HG03354 (cell line): ENCODE measurements at regions not wholly inside any gene's neighbourhood (a gene's known extent, or its start where the extent isn't known, plus 50 kb on each side); places are given as distances from the start of the nearest gene placed in this dataset.
"Not testable (repeated sequence)": the region's sequence is repeated elsewhere in the genome, so short reads cannot be mapped to it uniquely, and the experiment has no call there.

ENCODE experiments used
- ATAC-seq: cut with Tn5 transposase; IDR thresholded peaks from one replicate; pipeline ENCODE4 v1.9.1; 2021; ENCODE audit warnings: mild to moderate bottlenecking; ENCODE audit not compliant: unreplicated experiment, poor library complexity, severe bottlenecking

- ATAC-seq, result not testable (repeated sequence)
Measured at GRCh38 chr16:88224131-88224898, 158.4 kb upstream of the ZNF469 start.

- not testable (repeated sequence) for ATAC-seq
Measured at GRCh38 chr16:88225640-88226230, 157.0 kb upstream of the ZNF469 start.

- not testable (repeated sequence) for ATAC-seq
Measured at GRCh38 chr16:88226302-88226701, 156.5 kb upstream of the ZNF469 start.

- not testable (repeated sequence) for ATAC-seq
Measured at GRCh38 chr16:88227026-88227721, 155.6 kb upstream of the ZNF469 start.

- ATAC-seq, result not testable (repeated sequence)
Measured at GRCh38 chr16:88227722-88228482, 154.9 kb upstream of the ZNF469 start.

- not testable (repeated sequence) for ATAC-seq
Measured at GRCh38 chr16:88228751-88229150, 154.0 kb upstream of the ZNF469 start.

- not testable (repeated sequence) for ATAC-seq
Measured at GRCh38 chr16:88229710-88230109, 153.0 kb upstream of the ZNF469 start.

- not testable (repeated sequence) for ATAC-seq
Measured at GRCh38 chr16:88230276-88230966, 152.3 kb upstream of the ZNF469 start.

GRCh38 chr16:88230967-88231615, 151.7 kb upstream of the ZNF469 start:
- not testable (repeated sequence) for ATAC-seq

- not testable (repeated sequence) for ATAC-seq
Measured at GRCh38 chr16:88231839-88232238, 150.9 kb upstream of the ZNF469 start.

GRCh38 chr16:88232401-88233258, 150.1 kb upstream of the ZNF469 start:
- ATAC-seq, result not testable (repeated sequence)

GRCh38 chr16:88233621-88234420, 148.9 kb upstream of the ZNF469 start:
- not testable (repeated sequence) for ATAC-seq

GRCh38 chr16:88234421-88235271, 148.1 kb upstream of the ZNF469 start:
- ATAC-seq, result not testable (repeated sequence)

- ATAC-seq, result not testable (repeated sequence)
Measured at GRCh38 chr16:88235691-88236090, 147.1 kb upstream of the ZNF469 start.

GRCh38 chr16:88236229-88236628, 146.5 kb upstream of the ZNF469 start:
- ATAC-seq, result not testable (repeated sequence)

GRCh38 chr16:88237314-88237713, 145.4 kb upstream of the ZNF469 start:
- not testable (repeated sequence) for ATAC-seq
